Testis (tissue), 2 donors: ENCODE measurements at regions not wholly inside any gene's neighbourhood (a gene's known extent, or its start where the extent isn't known, plus 50 kb on each side); places are given as distances from the start of the nearest gene placed in this dataset.

Experiments used
- DNase-seq: peaks from one replicate; pipeline ENCODE4 v3.0.0-alpha.2; 2019
- H3K27ac ChIP-seq, 2 donors: fragments of 200-600 bp; sonication (generic); one replicate each; pipeline ENCODE4 v1.5.1; 2019
- H3K27me3 ChIP-seq: fragments of 200-600 bp; sonication (generic); one replicate; pipeline ENCODE4 v1.5.1; 2019
- H3K36me3 ChIP-seq: fragments of 200-600 bp; sonication (generic); one replicate; pipeline ENCODE4 v1.5.1; 2017; ENCODE audit warnings: low read depth; ENCODE audit errors: missing control alignments
- H3K4me1 ChIP-seq: fragments of 200-600 bp; sonication (generic); one replicate; pipeline ENCODE4 v1.5.1; 2019
- H3K4me3 ChIP-seq, 2 donors: fragments of 200-600 bp; sonication (generic); one replicate each; pipeline ENCODE4 v1.5.1; 2017 to 2019
- H3K9me3 ChIP-seq: fragments of 200-600 bp; sonication (generic); one replicate; pipeline ENCODE4 v1.5.1; 2017
- CTCF ChIP-seq, 3 experiments: fragments of 450-650 bp in 2 of 3; fragments of 200-600 bp in 1 of 3; sonication (generic) in 1 of 3; IDR thresholded peaks; one replicate each; pipeline ENCODE4 v1.5.1; 2016 to 2019; ENCODE audit warnings: antibody characterized with exemption in 3 of 3, mild to moderate bottlenecking in 2 of 3, moderate library complexity in 1 of 3
- POLR2A ChIP-seq: fragments of 450-650 bp; IDR thresholded peaks from one replicate; pipeline ENCODE4 v1.6.1; 2017; ENCODE audit warnings: antibody characterized with exemption, mild to moderate bottlenecking, moderate library complexity
- whole genome bisulfite sequencing, 2 donors: methylation state at CpG; one replicate each; pipeline ENCODE4 v1.1.5; 2018; 5-methylcytosine and 5-hydroxymethylcytosine counted together
- intact Hi-C: fragments of 100-400 bp; cut with DNase I; formaldehyde crosslinking; loops from one replicate; pipeline ENCODE4 v1.15.1; 2023; ENCODE audit warnings: low total_unique reads

- 80 to 93% methylated on average over 2 of the region's 2 CpGs for WGBS, 2 donors
- intact Hi-C loops, result no loop called here
- Histone ChIP-seq H3K27me3 (no peaks in the 10 kb centered on the region), H3K4me3 (no peak overlapping the region), H3K9me3 (no peaks in the 10 kb centered on the region), H3K36me3 (no peaks in the 10 kb centered on the region), H3K27ac (no peak overlapping the region), H3K4me1 (no peaks in the 10 kb centered on the region)
- TF ChIP-seq POLR2A (no peak), CTCF (IDR thresholded peaks at IDR 0.05) (no peak)
- DNase-seq, result no peak
Measured at GRCh38 chr6:66159937-66160336, 452.9 kb upstream of the EYS start.

- H3K27ac ChIP-seq, result no peak overlapping the region
- DNase-seq, result no peak
- no peaks in the 10 kb centered on the region for H3K27me3 ChIP-seq
- TF ChIP-seq CTCF (IDR thresholded peaks at IDR 0.05) (no peak), POLR2A (no peak)
- H3K36me3 ChIP-seq, result no peaks in the 10 kb centered on the region
- no peak overlapping the region for H3K4me3 ChIP-seq
- intact Hi-C loops, result no loop called here
- no peaks in the 10 kb centered on the region for H3K9me3 ChIP-seq
- 70 to 73% methylated on average over 2 of the region's 2 CpGs for WGBS, 2 donors
- no peaks in the 10 kb centered on the region for H3K4me1 ChIP-seq
Measured at GRCh38 chr6:66153247-66153646, 446.2 kb upstream of the EYS start.

- TF ChIP-seq POLR2A (no peak), CTCF (IDR thresholded peaks at IDR 0.05) (no peak)
- H3K27ac ChIP-seq, result no peak overlapping the region
- DNase-seq, result no peak
- no peaks in the 10 kb centered on the region for H3K9me3 ChIP-seq
- no peak overlapping the region for H3K4me3 ChIP-seq
- intact Hi-C loops, result no loop called here
- H3K36me3 ChIP-seq, result no peaks in the 10 kb centered on the region
- H3K27me3 ChIP-seq, result no peaks in the 10 kb centered on the region
- H3K4me1 ChIP-seq, result no peaks in the 10 kb centered on the region
Measured at GRCh38 chr6:66149132-66149531, 442.1 kb upstream of the EYS start.

GRCh38 chr6:66145867-66146266 is 438.8 kb upstream of the EYS start:
- no peak overlapping the region for H3K27ac ChIP-seq
- intact Hi-C loops, result no loop called here
- no peak overlapping the region for H3K4me3 ChIP-seq
- H3K9me3 ChIP-seq, result no peaks in the 10 kb centered on the region
- H3K36me3 ChIP-seq, result no peaks in the 10 kb centered on the region
- no peaks in the 10 kb centered on the region for H3K4me1 ChIP-seq
- WGBS, 2 donors, result 67 to 68% methylated on average over 5 to 8 of the region's 8 CpGs
- DNase-seq, result no peak
- H3K27me3 ChIP-seq, result no peaks in the 10 kb centered on the region
- no peak for TF ChIP-seq POLR2A
- no peak for TF ChIP-seq CTCF (IDR thresholded peaks at IDR 0.05)

- no peak for TF ChIP-seq CTCF (IDR thresholded peaks at IDR 0.05)
- TF ChIP-seq POLR2A, result no peak
- no peak overlapping the region for H3K27ac ChIP-seq
- intact Hi-C loops, result no loop called here
- no peaks in the 10 kb centered on the region for H3K9me3 ChIP-seq
- 72 to 80% methylated on average over 2 of the region's 2 CpGs for WGBS, 2 donors
- H3K4me1 ChIP-seq, result no peaks in the 10 kb centered on the region
- DNase-seq, result no peak
- H3K36me3 ChIP-seq, result no peaks in the 10 kb centered on the region
- no peak overlapping the region for H3K4me3 ChIP-seq
- no peaks in the 10 kb centered on the region for H3K27me3 ChIP-seq
Measured at GRCh38 chr6:66134021-66134420, 427.0 kb upstream of the EYS start.
